Esophagus squamous epithelium (tissue), 4 donors: ENCODE measurements at regions not wholly inside any gene's neighbourhood (a gene's known extent, or its start where the extent isn't known, plus 50 kb on each side); places are given as distances from the start of the nearest gene placed in this dataset.

Source experiments
- CTCF ChIP-seq, 6 experiments: fragments of 450-650 bp in 4 of 6; fragments of 200-600 bp in 2 of 6; sonication (generic) in 2 of 6; IDR thresholded peaks; one replicate each; pipeline ENCODE4 v1.5.1; 2016 to 2019; ENCODE audit warnings: antibody characterized with exemption in 6 of 6, mild to moderate bottlenecking in 4 of 6, moderate library complexity in 4 of 6
- POLR2A ChIP-seq, 4 donors: fragments of 450-650 bp; IDR thresholded peaks; one replicate each; pipeline ENCODE4 v1.6.1; 2017; ENCODE audit warnings: antibody characterized with exemption in 4 of 4, mild to moderate bottlenecking in 4 of 4, moderate library complexity in 3 of 4

GRCh38 chr4:136741468-136741867 lies 790.8 kb downstream of the PCDH18 start:
- TF ChIP-seq POLR2A (IDR thresholded peaks at IDR 0.05) (no peak), CTCF (IDR thresholded peaks at IDR 0.05) (no peak)
